ENCODE measurements at regions not wholly inside any gene's neighbourhood (a gene's known extent, or its start where the extent isn't known, plus 50 kb on each side); places are given as distances from the start of the nearest gene placed in this dataset.
"Not testable (repeated sequence)": the region's sequence is repeated elsewhere in the genome, so short reads cannot be mapped to it uniquely, and the experiment has no call there.

- Histone ChIP-seq H3K4me3 (ENCODE audit: low read depth, low read length) (no peak overlapping the region), H3K9me3 (ENCODE audit: control insufficient read depth in 2 of 2, low read length in 2 of 2) (peaks cover 0 to 2% of the 10 kb centered on the region in 2 experiments), H3K4me1 (ENCODE audit: control insufficient read depth, insufficient read depth, low read length, poor library complexity, severe bottlenecking) (no peaks in the 10 kb centered on the region), H3K27ac (ENCODE audit: insufficient read depth, low read length, poor library complexity, severe bottlenecking) (no peak overlapping the region), H3K27me3 (ENCODE audit: control insufficient read depth, insufficient read depth, low read length) (no peaks in the 10 kb centered on the region), H3K36me3 (ENCODE audit: control insufficient read depth, insufficient read depth, low read length) (no peaks in the 10 kb centered on the region)
- no peaks in the 10 kb centered on the region for H3K4me1 Mint-ChIP-seq
- no peak for DNase-seq
- H3K4me3 Mint-ChIP-seq, result no peak overlapping the region
- ATAC-seq (ENCODE audit: low read depth in 2 of 2), result no peak
- no peak overlapping the region for H3K27ac Mint-ChIP-seq
- H3K36me3 Mint-ChIP-seq, result no peaks in the 10 kb centered on the region
- H3K9me3 Mint-ChIP-seq, result peaks cover 0 to 5% (median 2%) of the 10 kb centered on the region in 7 donors
- H3K27me3 Mint-ChIP-seq, result no peaks in the 10 kb centered on the region
Measured at GRCh38 chr12:127595506-127595905, 671.5 kb upstream of the TMEM132C start.

- DNase-seq (no peak), ATAC-seq (ENCODE audit: low read depth in 2 of 2) (no peak)
- Mint-ChIP-seq H3K36me3 (no peaks in the 10 kb centered on the region), H3K27me3 (no peaks in the 10 kb centered on the region), H3K4me1 (no peaks in the 10 kb centered on the region), H3K9me3 (peaks cover 0 to 4% (median 1%) of the 10 kb centered on the region in 7 donors), H3K4me3 (no peak overlapping the region), H3K27ac (no peak overlapping the region)
- Histone ChIP-seq H3K36me3 (ENCODE audit: control insufficient read depth, insufficient read depth, low read length) (no peaks in the 10 kb centered on the region), H3K27ac (ENCODE audit: insufficient read depth, low read length, poor library complexity, severe bottlenecking) (no peak overlapping the region), H3K9me3 (ENCODE audit: control insufficient read depth in 2 of 2, low read length in 2 of 2) (peaks cover 0 to 2% of the 10 kb centered on the region in 2 experiments), H3K27me3 (ENCODE audit: control insufficient read depth, insufficient read depth, low read length) (no peaks in the 10 kb centered on the region), H3K4me3 (ENCODE audit: low read depth, low read length) (no peak overlapping the region), H3K4me1 (ENCODE audit: control insufficient read depth, insufficient read depth, low read length, poor library complexity, severe bottlenecking) (no peaks in the 10 kb centered on the region)
Measured at GRCh38 chr12:127596891-127597290, 670.1 kb upstream of the TMEM132C start.

- Mint-ChIP-seq H3K36me3 (no peaks in the 10 kb centered on the region), H3K4me3 (no peak overlapping the region), H3K27ac (no peak overlapping the region), H3K4me1 (no peaks in the 10 kb centered on the region), H3K9me3 (peaks cover 0 to 7% (median 3%) of the 10 kb centered on the region in 7 donors), H3K27me3 (no peaks in the 10 kb centered on the region)
- no peak overlapping the region for H3K4me3 ChIP-seq (ENCODE audit: low read depth, low read length)
- H3K36me3 ChIP-seq (ENCODE audit: control insufficient read depth, insufficient read depth, low read length), result no peaks in the 10 kb centered on the region
- no peaks in the 10 kb centered on the region for H3K9me3 ChIP-seq (ENCODE audit: control insufficient read depth in 2 of 2, low read length in 2 of 2)
- H3K27me3 ChIP-seq (ENCODE audit: control insufficient read depth, insufficient read depth, low read length), result no peaks in the 10 kb centered on the region
- no peak overlapping the region for H3K27ac ChIP-seq (ENCODE audit: insufficient read depth, low read length, poor library complexity, severe bottlenecking)
- H3K4me1 ChIP-seq (ENCODE audit: control insufficient read depth, insufficient read depth, low read length, poor library complexity, severe bottlenecking), result no peaks in the 10 kb centered on the region
- DNase-seq (no peak), ATAC-seq (ENCODE audit: low read depth in 2 of 2) (no peak)
Measured at GRCh38 chr12:127599436-127599835, 667.5 kb upstream of the TMEM132C start.

DNA sequence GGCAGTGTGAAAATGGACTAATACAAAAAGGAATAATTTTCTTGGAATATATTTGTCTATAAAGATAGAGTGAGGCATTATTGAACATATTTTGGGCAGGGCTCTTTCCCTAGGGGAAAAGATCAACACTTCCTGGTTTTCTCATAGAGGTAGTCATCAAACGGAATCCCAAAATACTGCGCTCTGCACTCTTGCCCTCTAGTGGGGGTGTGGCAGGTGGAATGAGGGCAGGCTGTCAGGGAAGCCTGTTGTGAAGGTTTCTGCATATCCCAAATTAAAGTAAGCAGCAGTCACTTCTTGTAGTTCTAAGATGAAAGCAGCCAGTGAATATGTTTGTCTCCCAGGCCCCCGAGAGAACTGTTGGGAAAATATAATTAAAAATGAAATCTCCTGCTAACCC, 666.8 kb upstream of the TMEM132C start:
- Mint-ChIP-seq H3K4me3 (no peak overlapping the region), H3K27ac (no peak overlapping the region), H3K9me3 (peaks cover 0 to 10% (median 3%) of the 10 kb centered on the region in 7 donors), H3K4me1 (no peaks in the 10 kb centered on the region), H3K36me3 (no peaks in the 10 kb centered on the region), H3K27me3 (no peaks in the 10 kb centered on the region)
- no peak for DNase-seq
- Histone ChIP-seq H3K4me3 (ENCODE audit: low read depth, low read length) (no peak overlapping the region), H3K4me1 (ENCODE audit: control insufficient read depth, insufficient read depth, low read length, poor library complexity, severe bottlenecking) (no peaks in the 10 kb centered on the region), H3K36me3 (ENCODE audit: control insufficient read depth, insufficient read depth, low read length) (no peaks in the 10 kb centered on the region), H3K9me3 (ENCODE audit: control insufficient read depth in 2 of 2, low read length in 2 of 2) (no peaks in the 10 kb centered on the region), H3K27ac (ENCODE audit: insufficient read depth, low read length, poor library complexity, severe bottlenecking) (no peak overlapping the region), H3K27me3 (ENCODE audit: control insufficient read depth, insufficient read depth, low read length) (no peaks in the 10 kb centered on the region)
- ATAC-seq (ENCODE audit: low read depth in 2 of 2), result no peak

DNA sequence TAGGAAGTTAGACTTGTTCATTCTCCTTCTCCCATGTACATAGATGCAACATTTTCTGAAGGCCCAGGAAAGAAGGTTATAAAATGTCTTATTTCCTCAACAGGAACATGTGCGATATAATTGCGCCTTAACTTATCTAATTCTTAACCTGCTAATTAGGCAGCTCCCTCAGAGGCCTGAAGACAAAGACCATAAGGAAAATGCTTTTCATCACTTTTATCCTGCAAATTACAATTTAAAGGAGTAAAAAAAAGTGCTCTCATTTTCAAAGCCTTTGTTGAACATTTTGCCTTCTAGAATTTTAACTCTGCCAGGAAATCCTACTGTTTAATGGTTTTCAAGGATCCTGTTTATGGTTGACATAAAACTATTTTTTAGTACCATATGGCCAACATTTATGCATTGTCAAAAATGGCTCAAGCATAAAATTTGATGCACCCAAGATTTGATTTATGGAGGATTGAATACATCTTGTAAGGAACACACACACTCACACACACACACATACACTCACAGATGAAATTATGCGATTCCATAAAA, 660.4 kb upstream of the TMEM132C start:
- Histone ChIP-seq H3K4me3 (ENCODE audit: low read depth, low read length) (no peak overlapping the region), H3K27ac (ENCODE audit: insufficient read depth, low read length, poor library complexity, severe bottlenecking) (no peak overlapping the region), H3K36me3 (ENCODE audit: control insufficient read depth, insufficient read depth, low read length) (no peaks in the 10 kb centered on the region), H3K27me3 (ENCODE audit: control insufficient read depth, insufficient read depth, low read length) (no peaks in the 10 kb centered on the region), H3K4me1 (ENCODE audit: control insufficient read depth, insufficient read depth, low read length, poor library complexity, severe bottlenecking) (no peaks in the 10 kb centered on the region), H3K9me3 (ENCODE audit: control insufficient read depth in 2 of 2, low read length in 2 of 2) (no peaks in the 10 kb centered on the region)
- no peaks in the 10 kb centered on the region for H3K27me3 Mint-ChIP-seq
- no peak overlapping the region for H3K27ac Mint-ChIP-seq
- ATAC-seq (ENCODE audit: low read depth in 2 of 2) (no peak), DNase-seq (no peak)
- H3K9me3 Mint-ChIP-seq, result peaks cover 0 to 14% (median 8%) of the 10 kb centered on the region in 7 donors
- no peaks in the 10 kb centered on the region for H3K36me3 Mint-ChIP-seq
- no peak overlapping the region for H3K4me3 Mint-ChIP-seq
- H3K4me1 Mint-ChIP-seq, result no peaks in the 10 kb centered on the region

DNA sequence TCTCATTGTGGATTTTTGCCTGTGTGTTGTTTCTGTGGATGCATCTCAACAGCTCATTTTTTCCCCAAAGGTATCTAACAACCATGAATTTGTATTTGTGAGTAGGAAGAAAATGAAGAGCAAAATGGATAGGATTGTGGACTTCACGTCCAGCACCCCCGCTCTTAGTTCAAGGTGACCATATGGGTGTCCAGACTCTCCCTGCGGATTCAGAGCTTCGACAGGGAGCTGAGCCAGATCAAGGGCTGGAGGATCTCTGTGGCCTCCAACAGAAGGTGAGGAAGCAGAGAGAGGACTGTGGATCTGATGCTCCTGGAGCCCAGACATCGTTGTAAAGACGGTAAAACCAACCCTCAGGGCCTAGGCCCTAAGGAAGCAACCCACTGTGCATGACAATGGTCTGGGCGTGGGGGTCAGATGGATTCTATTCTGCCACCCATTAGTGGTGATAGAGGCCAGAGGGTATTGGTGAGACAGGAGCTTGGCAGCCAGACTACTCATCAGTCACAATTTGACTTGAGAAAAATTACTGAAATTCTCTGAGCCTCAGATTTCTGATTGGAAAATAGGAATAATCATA, 659.7 kb upstream of the TMEM132C start:
- Mint-ChIP-seq H3K4me3 (no peak overlapping the region), H3K4me1 (no peaks in the 10 kb centered on the region), H3K27me3 (no peaks in the 10 kb centered on the region), H3K27ac (no peak overlapping the region), H3K36me3 (no peaks in the 10 kb centered on the region), H3K9me3 (peaks cover 0 to 14% (median 8%) of the 10 kb centered on the region in 7 donors)
- Histone ChIP-seq H3K9me3 (ENCODE audit: control insufficient read depth in 2 of 2, low read length in 2 of 2) (no peaks in the 10 kb centered on the region), H3K4me3 (ENCODE audit: low read depth, low read length) (no peak overlapping the region), H3K36me3 (ENCODE audit: control insufficient read depth, insufficient read depth, low read length) (no peaks in the 10 kb centered on the region), H3K4me1 (ENCODE audit: control insufficient read depth, insufficient read depth, low read length, poor library complexity, severe bottlenecking) (no peaks in the 10 kb centered on the region), H3K27ac (ENCODE audit: insufficient read depth, low read length, poor library complexity, severe bottlenecking) (no peak overlapping the region), H3K27me3 (ENCODE audit: control insufficient read depth, insufficient read depth, low read length) (no peaks in the 10 kb centered on the region)
- DNase-seq (no peak), ATAC-seq (ENCODE audit: low read depth in 2 of 2) (no peak)

DNA sequence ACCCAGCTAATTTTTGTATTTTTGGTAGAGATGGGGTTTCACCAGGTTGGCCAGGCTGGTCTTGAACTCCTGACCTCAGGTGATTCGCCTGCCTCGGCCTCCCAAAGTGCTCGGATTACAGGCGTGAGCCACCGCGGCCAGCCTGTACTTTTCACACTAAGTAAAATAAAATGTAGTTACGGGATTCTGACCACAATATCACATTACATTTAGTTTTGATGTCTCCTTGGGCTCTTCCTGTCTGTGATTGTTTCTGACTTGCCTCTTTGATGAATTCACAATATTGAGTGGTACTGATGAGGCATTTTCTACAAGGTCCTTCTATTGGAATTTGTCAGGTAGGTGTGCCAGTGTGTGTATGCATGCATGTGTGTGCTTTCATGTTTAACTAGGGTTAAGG, 658.6 kb upstream of the TMEM132C start:
- not testable (repeated sequence) for H3K27me3 ChIP-seq (ENCODE audit: control insufficient read depth, insufficient read depth, low read length); H3K4me1 Mint-ChIP-seq; H3K27me3 Mint-ChIP-seq; H3K36me3 Mint-ChIP-seq; H3K36me3 ChIP-seq (ENCODE audit: control insufficient read depth, insufficient read depth, low read length); H3K9me3 ChIP-seq (ENCODE audit: control insufficient read depth in 2 of 2, low read length in 2 of 2); H3K27ac ChIP-seq (ENCODE audit: insufficient read depth, low read length, poor library complexity, severe bottlenecking); H3K4me3 ChIP-seq (ENCODE audit: low read depth, low read length); DNase-seq; ATAC-seq (ENCODE audit: low read depth in 2 of 2); H3K4me1 ChIP-seq (ENCODE audit: control insufficient read depth, insufficient read depth, low read length, poor library complexity, severe bottlenecking)
- Mint-ChIP-seq H3K9me3 (peaks cover 0 to 17% (median 8%) of the 10 kb centered on the region in 7 donors), H3K27ac (peak overlapping the region in 1 of 3 donors; percentile 28), H3K4me3 (peak overlapping the region in 1 of 4 donors; percentile 10)

DNA sequence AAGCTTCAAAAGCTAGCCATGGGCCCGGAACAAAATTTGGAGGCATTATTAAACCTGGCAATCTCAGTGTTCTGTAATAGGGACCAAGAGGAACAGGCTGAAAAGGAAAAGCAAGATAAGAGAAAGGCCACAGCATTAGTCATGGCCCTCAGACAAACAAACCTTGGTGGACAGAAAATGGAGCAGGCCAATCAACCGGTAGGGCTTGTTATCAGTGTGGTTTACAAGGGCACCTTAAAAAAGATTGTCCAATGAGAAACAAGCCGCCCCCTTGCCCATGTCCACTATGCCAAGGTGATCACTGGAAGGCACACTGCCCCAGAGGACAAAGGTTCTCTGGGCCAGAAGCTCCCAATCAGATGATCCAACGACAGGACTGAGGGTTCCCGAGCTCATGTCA, 653.9 kb upstream of the TMEM132C start:
- Mint-ChIP-seq H3K9me3 (peaks cover 0 to 9% (median 6%) of the 10 kb centered on the region in 7 donors), H3K4me3 (no peak overlapping the region), H3K27me3 (no peaks in the 10 kb centered on the region), H3K36me3 (no peaks in the 10 kb centered on the region), H3K4me1 (no peaks in the 10 kb centered on the region), H3K27ac (no peak overlapping the region)
- Histone ChIP-seq H3K9me3 (ENCODE audit: control insufficient read depth in 2 of 2, low read length in 2 of 2) (peaks cover 0 to 1% of the 10 kb centered on the region in 2 experiments), H3K27ac (ENCODE audit: insufficient read depth, low read length, poor library complexity, severe bottlenecking) (no peak overlapping the region), H3K27me3 (ENCODE audit: control insufficient read depth, insufficient read depth, low read length) (no peaks in the 10 kb centered on the region), H3K36me3 (ENCODE audit: control insufficient read depth, insufficient read depth, low read length) (no peaks in the 10 kb centered on the region), H3K4me3 (ENCODE audit: low read depth, low read length) (no peak overlapping the region), H3K4me1 (ENCODE audit: control insufficient read depth, insufficient read depth, low read length, poor library complexity, severe bottlenecking) (no peaks in the 10 kb centered on the region)
- ATAC-seq (ENCODE audit: low read depth in 2 of 2), result no peak
- DNase-seq, result no peak
